ENCODE measurements at regions not wholly inside any gene's neighbourhood (a gene's known extent, or its start where the extent isn't known, plus 50 kb on each side); places are given as distances from the start of the nearest gene placed in this dataset.

- no peak for DNase-seq
Measured at GRCh38 chr3:145785668-145786067, 375.3 kb downstream of the PLOD2 start.

DNA sequence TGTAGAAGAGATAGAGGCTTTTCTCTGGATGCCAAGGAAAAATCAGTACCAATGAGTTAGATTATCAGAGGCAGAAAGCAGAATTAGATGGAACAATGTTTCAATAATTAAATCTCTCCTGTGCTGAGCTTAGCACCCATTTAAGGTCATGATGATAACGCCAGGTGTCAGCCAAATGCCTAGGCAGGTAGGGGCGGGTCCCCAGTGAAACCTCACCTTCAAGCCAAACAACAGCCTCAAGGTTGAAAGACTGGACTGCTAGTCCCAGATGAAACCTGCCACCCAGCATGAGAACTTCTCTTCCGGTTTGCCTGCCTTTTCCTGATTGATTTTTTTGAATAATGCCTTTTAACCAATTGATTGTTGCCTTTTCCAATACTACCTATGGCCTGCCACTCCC lies 363.0 kb downstream of the PLOD2 start:
- no peak for DNase-seq

GRCh38 chr3:145798696-145799537 lies 362.1 kb downstream of the PLOD2 start:
- DNase-seq: no peak

DNA sequence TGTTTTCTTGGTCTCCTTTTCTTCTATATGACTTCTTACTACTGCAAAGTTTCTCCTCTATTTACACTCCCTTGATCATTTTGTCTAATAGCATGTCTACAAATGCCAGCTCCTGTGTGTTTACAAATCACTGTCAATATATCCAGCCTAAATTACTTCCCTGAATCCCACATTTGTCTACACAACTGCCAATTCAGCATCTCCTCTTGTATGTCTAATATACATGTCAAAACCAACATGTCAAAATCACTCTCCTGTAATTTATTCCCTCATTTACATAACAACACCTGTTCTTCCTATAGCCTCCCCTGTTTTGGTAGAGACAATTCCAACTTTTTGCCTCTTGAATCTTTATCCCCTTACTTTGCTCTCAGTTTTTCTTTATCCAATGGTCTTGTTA lies 359.3 kb downstream of the PLOD2 start:
- no peak for DNase-seq

DNA sequence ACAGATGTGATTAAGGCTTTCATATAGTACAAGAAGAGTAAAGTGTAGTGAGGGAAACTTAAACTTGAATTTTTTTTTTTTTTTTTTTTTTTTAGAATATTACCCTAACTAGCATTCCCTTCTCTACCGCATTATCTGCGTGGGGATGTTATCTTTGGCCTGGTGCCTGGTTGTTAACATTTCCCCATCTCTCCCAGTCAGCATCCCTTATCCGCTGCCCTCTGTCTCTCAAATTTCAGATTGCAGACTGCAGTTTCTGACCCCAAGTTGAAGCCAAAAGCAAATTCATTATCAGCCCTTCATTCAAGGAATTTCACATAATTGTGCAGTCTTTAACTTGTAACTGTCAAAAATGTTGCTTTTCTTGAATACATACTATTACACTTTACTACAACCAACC lies 353.0 kb downstream of the PLOD2 start:
- peak; percentile 32 for DNase-seq

GRCh38 chr3:145812391-145812790 lies 348.6 kb downstream of the PLOD2 start:
- DNase-seq: no peak

DNA sequence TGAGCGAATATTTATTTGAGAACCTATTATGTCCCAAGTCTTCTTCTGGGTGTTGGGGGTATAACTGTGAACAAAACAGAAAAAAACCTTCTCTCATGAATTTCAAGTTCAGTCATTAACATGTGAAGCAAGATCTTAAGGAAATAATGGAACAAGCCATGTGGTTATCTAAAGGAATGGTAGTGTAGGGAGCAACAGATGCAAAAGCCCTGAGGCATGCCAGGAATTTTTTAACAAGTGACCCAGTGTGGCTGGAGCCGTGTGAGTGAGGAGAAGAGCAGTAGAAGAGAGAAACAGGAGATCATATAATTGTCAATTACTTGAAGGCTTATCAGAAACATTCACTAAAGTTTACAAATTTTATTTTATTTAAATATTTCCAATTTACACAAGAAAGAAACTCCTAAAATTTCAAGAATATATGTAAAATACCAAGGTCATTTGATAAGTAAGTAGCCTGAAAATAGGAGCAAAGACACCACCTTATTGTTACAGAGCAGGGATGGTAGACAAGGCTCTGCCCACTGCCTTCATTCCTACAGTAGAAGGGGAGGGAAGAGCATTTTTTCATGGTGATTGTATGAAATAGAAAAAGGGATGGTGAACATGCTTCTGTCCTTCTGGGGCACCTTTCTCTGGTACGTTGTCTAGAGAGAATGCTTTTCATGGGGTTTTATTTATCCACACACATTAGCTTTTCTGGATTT lies 345.1 kb downstream of the PLOD2 start:
- no peak for DNase-seq

- no peak for DNase-seq
Measured at GRCh38 chr3:145817870-145818483, 343.0 kb downstream of the PLOD2 start.

- no peak for DNase-seq
Measured at GRCh38 chr3:145820170-145820569, 340.8 kb downstream of the PLOD2 start.

GRCh38 chr3:145842294-145842902 lies 318.6 kb downstream of the PLOD2 start:
- peak; percentile 32 for DNase-seq

DNA sequence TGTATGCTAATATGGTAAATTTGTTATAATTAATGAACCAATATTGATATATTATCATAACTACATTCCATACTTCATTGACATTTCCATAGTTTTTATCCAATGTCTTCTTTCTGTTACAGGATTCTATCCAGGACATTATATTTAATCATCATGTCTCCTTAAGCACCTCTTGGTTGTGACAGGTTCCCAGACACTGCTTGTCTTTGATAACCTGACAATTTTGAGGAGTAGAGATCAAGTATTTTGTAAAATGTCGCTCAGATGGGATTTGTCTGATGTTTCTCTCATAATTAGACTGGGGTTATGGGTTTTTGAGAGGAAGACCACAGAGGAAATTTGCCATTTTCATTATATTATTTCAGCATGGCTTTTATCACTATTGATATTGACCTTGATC lies 317.4 kb downstream of the PLOD2 start:
- no peak for DNase-seq

- no peak for DNase-seq
Measured at GRCh38 chr3:145849115-145849514, 311.9 kb downstream of the PLOD2 start.

DNA sequence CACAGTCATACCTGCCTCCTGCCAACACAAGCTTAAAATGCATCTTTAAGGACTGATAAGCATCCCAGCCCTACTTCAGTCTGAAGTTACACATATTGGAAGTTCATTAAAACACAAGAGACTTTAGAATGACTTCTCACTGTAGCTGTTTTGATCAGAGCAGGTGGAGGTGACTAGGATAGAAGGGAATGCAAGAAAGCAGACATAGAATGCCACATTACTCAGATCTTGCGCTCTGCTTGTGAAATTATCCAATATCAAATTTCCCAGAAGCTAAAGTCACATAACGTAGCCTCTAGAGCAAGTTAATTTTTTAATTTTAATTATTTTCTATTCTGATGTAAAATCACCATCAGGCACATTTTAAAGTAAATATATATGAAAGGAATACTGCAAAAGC lies 306.5 kb downstream of the PLOD2 start:
- no peak for DNase-seq

- no peak for DNase-seq
Measured at GRCh38 chr3:145857956-145858355, 303.0 kb downstream of the PLOD2 start.

DNA sequence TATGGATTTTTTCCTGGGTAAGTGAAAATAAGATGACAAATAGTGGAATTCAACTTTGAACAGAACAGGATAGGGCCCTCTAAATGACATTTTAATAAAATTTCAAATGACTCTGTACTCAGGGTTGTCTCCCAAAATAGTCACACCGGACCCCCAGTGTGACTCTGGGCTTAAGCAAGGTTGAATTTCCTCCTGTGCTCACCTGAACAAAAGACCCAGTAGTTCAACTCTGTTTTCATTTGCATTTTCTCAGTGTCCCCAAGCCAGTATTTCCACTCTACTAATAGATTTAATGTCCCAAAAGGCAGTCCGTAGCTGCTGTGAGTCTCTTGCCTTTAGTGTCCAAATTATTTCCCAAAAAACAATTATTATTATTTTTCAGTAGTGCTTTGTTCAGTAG lies 296.6 kb downstream of the PLOD2 start:
- no peak for DNase-seq

GRCh38 chr3:145865399-145866018 lies 295.5 kb downstream of the PLOD2 start:
- DNase-seq: no peak

DNA sequence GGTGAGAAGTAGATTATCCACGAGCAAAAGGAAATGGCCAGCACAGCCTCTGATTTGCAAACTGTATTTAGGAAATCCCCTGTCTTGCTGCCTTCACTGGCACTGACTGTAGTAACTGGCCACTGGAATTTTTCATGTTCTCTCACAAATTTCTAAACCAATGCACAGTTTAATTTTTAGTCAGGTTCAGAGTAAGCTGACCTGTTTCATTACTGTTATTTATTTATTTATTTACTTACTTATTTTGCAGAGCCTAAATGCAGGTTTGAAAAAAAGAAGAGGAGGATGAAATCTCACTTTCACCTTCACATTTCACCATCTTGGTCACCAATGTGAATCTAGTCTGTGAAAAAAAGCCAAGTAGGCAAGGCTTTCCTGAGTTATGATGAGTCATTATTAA lies 291.0 kb downstream of the PLOD2 start:
- no peak for DNase-seq

GRCh38 chr3:145882436-145882835 lies 278.5 kb downstream of the PLOD2 start:
- no peak for DNase-seq

GRCh38 chr3:145889730-145890129 lies 271.3 kb downstream of the PLOD2 start:
- no peak for DNase-seq

- DNase-seq: no peak
Measured at GRCh38 chr3:145892869-145893268, 268.1 kb downstream of the PLOD2 start.

DNA sequence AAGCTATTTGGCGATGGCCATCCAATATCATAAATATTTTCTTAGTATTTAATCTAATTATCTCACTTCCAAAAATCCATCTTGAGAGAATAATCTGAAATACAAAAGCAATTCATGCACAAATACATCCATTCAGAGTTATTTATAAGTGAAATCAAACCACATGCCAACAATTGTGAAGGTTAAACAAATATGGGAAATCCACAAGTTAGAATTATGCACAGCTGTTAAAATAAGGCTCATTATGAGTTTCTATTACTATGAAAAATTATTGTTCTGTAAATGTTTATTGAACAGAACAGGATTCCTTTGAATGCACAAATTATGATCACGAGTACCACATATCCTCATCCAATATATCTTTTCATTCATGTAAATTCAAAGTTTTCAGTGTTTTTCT lies 267.7 kb downstream of the PLOD2 start:
- DNase-seq: no peak

DNA sequence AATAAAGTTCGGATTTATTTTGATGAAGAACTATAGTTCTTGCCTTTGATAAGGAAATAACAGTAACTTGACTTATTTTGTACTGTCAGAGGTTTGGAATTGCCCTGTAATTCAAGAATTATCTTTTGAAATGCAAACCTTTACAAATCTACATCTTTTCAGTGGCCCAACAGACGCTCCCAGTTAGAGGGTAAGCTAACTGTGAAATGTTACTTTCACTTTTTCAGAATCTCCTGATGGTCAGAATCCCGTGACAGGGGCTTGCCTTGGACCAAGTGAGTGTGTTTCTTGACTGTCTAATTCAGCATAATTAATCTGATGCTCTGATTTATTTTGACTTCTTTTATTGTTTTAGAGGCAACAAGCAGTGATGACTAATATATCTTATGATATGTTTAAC lies 262.5 kb downstream of the PLOD2 start:
- no peak for DNase-seq

DNA sequence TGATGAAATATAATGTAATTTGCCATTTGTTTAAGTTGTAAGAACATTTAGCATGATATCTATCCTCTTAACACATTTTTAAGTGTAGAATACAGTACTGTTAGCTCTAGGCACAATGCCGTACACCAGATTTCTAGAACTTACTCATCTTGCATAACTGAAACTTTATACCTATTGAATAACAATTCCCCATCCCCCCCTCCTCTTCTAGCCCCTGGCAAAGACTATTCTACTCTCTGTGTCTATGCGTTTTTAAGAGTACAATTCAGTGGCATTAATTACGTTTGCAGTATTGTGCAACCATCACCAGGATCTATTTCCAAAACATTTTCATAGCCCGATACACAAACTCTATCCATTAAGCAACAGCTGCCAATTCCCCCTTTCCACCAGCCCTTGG lies 261.7 kb downstream of the PLOD2 start:
- peak; percentile 46 for DNase-seq

All from NCI-H1436 (cell line).